Karpas-422 (cell line): ENCODE measurements at regions not wholly inside any gene's neighbourhood (a gene's known extent, or its start where the extent isn't known, plus 50 kb on each side); places are given as distances from the start of the nearest gene placed in this dataset.
A peak's percentile ranks its signal among the peaks of the same experiment; 100 is the strongest.
"Not testable (repeated sequence)": the region's sequence is repeated elsewhere in the genome, so short reads cannot be mapped to it uniquely, and the experiment has no call there.

ENCODE experiments used
- DNase-seq: peaks from one replicate; pipeline ENCODE4 v3.0.0-alpha.2; 2015
- H2AFZ ChIP-seq: fragments of 200-600 bp; sonication (generic); 2 replicates; pipeline ENCODE4 v1.6.1; 2014; ENCODE audit warnings: antibody characterized with exemption, low read length, mixed read lengths
- H3K27ac ChIP-seq: fragments of 200-600 bp; sonication (generic); 2 replicates; pipeline ENCODE4 v1.5.1; 2014; ENCODE audit warnings: mild to moderate bottlenecking, low read length, moderate library complexity
- H3K27me3 ChIP-seq: fragments of 200-600 bp; sonication (generic); 2 replicates; pipeline ENCODE4 v1.6.1; 2014; ENCODE audit warnings: low read length, mixed read lengths
- H3K36me3 ChIP-seq: fragments of 200-600 bp; sonication (generic); 2 replicates; pipeline ENCODE4 v1.6.1; 2014; ENCODE audit warnings: low read length, mixed read lengths; ENCODE audit not compliant: insufficient read depth
- H3K4me1 ChIP-seq: fragments of 200-600 bp; sonication (generic); 2 replicates; pipeline ENCODE4 v1.6.1; 2014; ENCODE audit warnings: mild to moderate bottlenecking, low read length, mixed read lengths
- H3K4me2 ChIP-seq: fragments of 200-600 bp; sonication (generic); 2 replicates; pipeline ENCODE4 v1.6.1; 2014; ENCODE audit warnings: low read length, low read depth, mild to moderate bottlenecking; ENCODE audit not compliant: poor library complexity, severe bottlenecking
- H3K4me3 ChIP-seq: fragments of 200-600 bp; sonication (generic); 2 replicates; pipeline ENCODE4 v1.5.1; 2014; ENCODE audit warnings: mild to moderate bottlenecking, antibody characterized with exemption, low read length, mixed read lengths
- H3K79me2 ChIP-seq: fragments of 200-600 bp; sonication (generic); 2 replicates; pipeline ENCODE4 v1.6.1; 2014; ENCODE audit warnings: mild to moderate bottlenecking, low read length, mixed read lengths
- H3K9ac ChIP-seq: fragments of 200-600 bp; sonication (generic); 2 replicates; pipeline ENCODE4 v1.6.0; 2014; ENCODE audit warnings: low read length
- H3K9me2 ChIP-seq: fragments of 200-600 bp; sonication (generic), shearing (Covaris generic); replicated peaks from 2 replicates; pipeline ENCODE4 v1.6.0; 2014; ENCODE audit warnings: mild to moderate bottlenecking, low read length, moderate library complexity; ENCODE audit not compliant: insufficient read depth
- H3K9me3 ChIP-seq: fragments of 300-700, 200-600 bp; sonication (generic); 2 replicates; pipeline ENCODE4 v1.6.1; 2014; ENCODE audit warnings: low read length, mixed read lengths
- H4K20me1 ChIP-seq: fragments of 200-600 bp; sonication (generic); 2 replicates; pipeline ENCODE4 v1.6.1; 2014; ENCODE audit warnings: mild to moderate bottlenecking, antibody characterized with exemption, low read length, low read depth; ENCODE audit not compliant: insufficient read depth

- DNase-seq, H3K4me3 ChIP-seq, H3K79me2 ChIP-seq, H3K9ac ChIP-seq, H3K27ac ChIP-seq, H3K27me3 ChIP-seq, H3K4me1 ChIP-seq, H2AFZ ChIP-seq, H3K9me2 ChIP-seq, H3K4me2 ChIP-seq, H3K9me3 ChIP-seq, H3K36me3 ChIP-seq, H4K20me1 ChIP-seq: not testable (repeated sequence)
Observed at GRCh38 chr13:63811428-63812004, 2395.9 kb upstream of the PCDH20 start.

- H3K4me3 ChIP-seq, H3K9me3 ChIP-seq, DNase-seq, H3K9me2 ChIP-seq, H3K27me3 ChIP-seq, H3K27ac ChIP-seq, H3K36me3 ChIP-seq, H3K4me1 ChIP-seq, H3K4me2 ChIP-seq, H3K9ac ChIP-seq, H4K20me1 ChIP-seq, H2AFZ ChIP-seq, H3K79me2 ChIP-seq: not testable (repeated sequence)
Observed at GRCh38 chr13:63791134-63791533, 2375.5 kb upstream of the PCDH20 start.

GRCh38 chr13:63774133-63774532, 2358.5 kb upstream of the PCDH20 start:
- Histone ChIP-seq H3K27ac (no peak overlapping the region), H3K36me3 (no peaks in the 10 kb centered on the region), H3K4me3 (no peak overlapping the region), H3K9ac (no peak overlapping the region), H4K20me1 (no peaks in the 10 kb centered on the region), H3K27me3 (no peaks in the 10 kb centered on the region), H3K79me2 (no peaks in the 10 kb centered on the region), H3K9me3 (no peaks in the 10 kb centered on the region), H3K9me2 (no peaks in the 10 kb centered on the region), H3K4me2 (no peak overlapping the region), H2AFZ (no peak overlapping the region), H3K4me1 (no peaks in the 10 kb centered on the region)
- DNase-seq, result no peak

- Histone ChIP-seq H3K9ac (no peak overlapping the region), H2AFZ (0 out of 2 replicates have a peak overlapping the region, but pooled peaks have one; percentile 32), H3K4me3 (no peak overlapping the region), H3K27me3 (no peaks in the 10 kb centered on the region), H4K20me1 (no peaks in the 10 kb centered on the region), H3K9me2 (no peaks in the 10 kb centered on the region), H3K4me1 (no peaks in the 10 kb centered on the region), H3K36me3 (no peaks in the 10 kb centered on the region), H3K4me2 (no peak overlapping the region), H3K27ac (no peak overlapping the region), H3K9me3 (no peaks in the 10 kb centered on the region), H3K79me2 (no peaks in the 10 kb centered on the region)
- no peak for DNase-seq
Observed at GRCh38 chr13:63773476-63773875, 2357.8 kb upstream of the PCDH20 start.

- H2AFZ ChIP-seq, H3K4me3 ChIP-seq, H4K20me1 ChIP-seq, DNase-seq, H3K36me3 ChIP-seq, H3K27me3 ChIP-seq, H3K4me1 ChIP-seq, H3K79me2 ChIP-seq, H3K9me3 ChIP-seq, H3K27ac ChIP-seq, H3K9me2 ChIP-seq, H3K9ac ChIP-seq, H3K4me2 ChIP-seq: not testable (repeated sequence)
Observed at GRCh38 chr13:63757683-63758082, 2342.0 kb upstream of the PCDH20 start.

- not testable (repeated sequence) for H3K4me2 ChIP-seq, H3K9ac ChIP-seq, DNase-seq, H3K9me2 ChIP-seq, H3K9me3 ChIP-seq, H3K4me1 ChIP-seq, H2AFZ ChIP-seq, H3K36me3 ChIP-seq, H3K4me3 ChIP-seq, H3K27ac ChIP-seq, H3K27me3 ChIP-seq, H4K20me1 ChIP-seq, H3K79me2 ChIP-seq
Observed at GRCh38 chr13:63749857-63750256, 2334.2 kb upstream of the PCDH20 start.

GRCh38 chr13:63741814-63742101, 2326.1 kb upstream of the PCDH20 start:
- H3K4me1 ChIP-seq, H3K4me3 ChIP-seq, H3K27me3 ChIP-seq, H3K9ac ChIP-seq, H2AFZ ChIP-seq, H4K20me1 ChIP-seq, H3K9me2 ChIP-seq, H3K9me3 ChIP-seq, H3K36me3 ChIP-seq, H3K79me2 ChIP-seq, DNase-seq, H3K27ac ChIP-seq, H3K4me2 ChIP-seq: not testable (repeated sequence)

- no peaks in the 10 kb centered on the region; the same call in 1 of the 2 replicates for H3K9me3 ChIP-seq
- H3K4me3 ChIP-seq, result no peak overlapping the region
- DNase-seq, result no peak
- H3K4me1 ChIP-seq, result no peaks in the 10 kb centered on the region
- no peaks in the 10 kb centered on the region for H3K27me3 ChIP-seq
- no peaks in the 10 kb centered on the region for H3K79me2 ChIP-seq
- no peaks in the 10 kb centered on the region for H3K36me3 ChIP-seq
- no peak overlapping the region for H3K27ac ChIP-seq
- no peaks in the 10 kb centered on the region for H3K9me2 ChIP-seq
- no peak overlapping the region for H2AFZ ChIP-seq
- H4K20me1 ChIP-seq, result no peaks in the 10 kb centered on the region
- no peak overlapping the region for H3K4me2 ChIP-seq
- no peak overlapping the region for H3K9ac ChIP-seq
Observed at GRCh38 chr13:63741029-63741813, 2325.6 kb upstream of the PCDH20 start.
